ENCODE measurements at regions not wholly inside any gene's neighbourhood (a gene's known extent, or its start where the extent isn't known, plus 50 kb on each side); places are given as distances from the start of the nearest gene placed in this dataset.

GRCh38 chr12:25384038-25384892, 133.5 kb upstream of the KRAS start:
- TF ChIP-seq REST (IDR thresholded peaks at IDR 0.05; ENCODE audit: insufficient replicate concordance, low read depth) = no peak
- no peak for TF ChIP-seq SPI1 (IDR thresholded peaks at IDR 0.05; ENCODE audit: borderline replicate concordance, low read depth)
- no peak for TF ChIP-seq GABPA (IDR thresholded peaks at IDR 0.05; ENCODE audit: low read depth)
- no peak for TF ChIP-seq CTCF (IDR thresholded peaks at IDR 0.05; ENCODE audit: insufficient read depth, low read length)
- TF ChIP-seq POLR2AphosphoS5 (IDR thresholded peaks at IDR 0.05; ENCODE audit: low read depth) = no peak
- Histone ChIP-seq H3K27me3 (ENCODE audit: insufficient read depth, poor library complexity, severe bottlenecking) (no peaks in the 10 kb centered on the region), H3K27ac (replicated peaks) (no peak overlapping the region), H3K4me3 (replicated peaks; ENCODE audit: insufficient read depth, low read length) (no peak overlapping the region)
- DNase-seq (ENCODE audit: low read depth in 1 of 2, low spot score in 1 of 2) = no peak

- TF ChIP-seq REST (IDR thresholded peaks at IDR 0.05; ENCODE audit: insufficient replicate concordance, low read depth) (no peak), SPI1 (IDR thresholded peaks at IDR 0.05; ENCODE audit: borderline replicate concordance, low read depth) (no peak), POLR2AphosphoS5 (IDR thresholded peaks at IDR 0.05; ENCODE audit: low read depth) (no peak), GABPA (IDR thresholded peaks at IDR 0.05; ENCODE audit: low read depth) (no peak), CTCF (IDR thresholded peaks at IDR 0.05; ENCODE audit: insufficient read depth, low read length) (no peak)
- Histone ChIP-seq H3K27ac (replicated peaks) (no peak overlapping the region), H3K4me3 (replicated peaks; ENCODE audit: insufficient read depth, low read length) (no peak overlapping the region), H3K27me3 (ENCODE audit: insufficient read depth, poor library complexity, severe bottlenecking) (no peaks in the 10 kb centered on the region)
- DNase-seq (ENCODE audit: low read depth in 1 of 2, low spot score in 1 of 2) = no peak
Measured at GRCh38 chr12:25382311-25383106, 131.8 kb upstream of the KRAS start.

- H3K27ac ChIP-seq (replicated peaks) = no peak overlapping the region
- DNase-seq (ENCODE audit: low read depth in 1 of 2, low spot score in 1 of 2) = peak; percentile 38
- no peaks in the 10 kb centered on the region for H3K27me3 ChIP-seq (ENCODE audit: insufficient read depth, poor library complexity, severe bottlenecking)
- H3K4me3 ChIP-seq (replicated peaks; ENCODE audit: insufficient read depth, low read length) = no peak overlapping the region
- TF ChIP-seq SPI1 (IDR thresholded peaks at IDR 0.05; ENCODE audit: borderline replicate concordance, low read depth) (peak; percentile 35; the same call in 1 of the 2 replicates), REST (IDR thresholded peaks at IDR 0.05; ENCODE audit: insufficient replicate concordance, low read depth) (no peak)
Measured at GRCh38 chr12:25377469-25378177, 126.9 kb upstream of the KRAS start.

All from HL-60 (cell line).